ENCODE measurements at regions not wholly inside any gene's neighbourhood (a gene's known extent, or its start where the extent isn't known, plus 50 kb on each side); places are given as distances from the start of the nearest gene placed in this dataset.

DNA sequence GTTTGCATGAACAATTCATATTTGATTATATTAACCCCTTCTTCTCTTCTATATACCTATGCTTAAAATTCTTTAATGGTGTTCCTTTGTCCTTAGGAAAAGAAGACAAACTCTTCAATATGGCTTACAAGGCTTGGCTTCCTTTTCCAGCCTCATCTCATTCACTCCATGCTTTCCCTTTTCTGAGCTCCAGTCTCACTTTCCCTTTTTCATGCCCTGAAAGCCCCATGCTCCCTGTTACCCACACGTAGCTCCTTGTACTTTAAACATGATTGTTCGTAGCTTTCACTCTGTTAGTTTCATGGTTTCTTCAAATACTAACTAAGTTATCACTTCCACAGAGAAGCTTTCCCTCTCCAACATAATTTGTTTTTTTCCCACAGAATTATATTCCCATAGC lies 161.3 kb downstream of the UBE2E3 start:
- TF ChIP-seq POLR2AphosphoS5 (IDR thresholded peaks at IDR 0.05; ENCODE audit: insufficient read depth in 1 of 2, low read depth in 1 of 2) (no peak), POLR2A (IDR thresholded peaks at IDR 0.05) (no peak)

Measured in vagina (tissue), 2 donors.